Small intestine (tissue), 7 donors: ENCODE measurements at regions not wholly inside any gene's neighbourhood (a gene's known extent, or its start where the extent isn't known, plus 50 kb on each side); places are given as distances from the start of the nearest gene placed in this dataset.

ENCODE experiments used
- DNase-seq, 2 donors: peaks; one replicate each; pipeline versions ENCODE4 v3.0.0 to v3.0.0-alpha.2; 2013
- FAIRE-seq: peaks from 2 replicates; lab custom pipeline; 2012; peaks lifted over from hg19 to GRCh38; lab: Jason Lieb, UNC
- H3K27ac ChIP-seq, 3 donors: one replicate each; pipeline ENCODE4 v1.5.1; 2013; ENCODE audit warnings: low read length in 2 of 3, mild to moderate bottlenecking in 2 of 3, control low read depth in 1 of 3, inconsistent platforms in 1 of 3, low read depth in 1 of 3, moderate library complexity in 1 of 3
- H3K27me3 ChIP-seq, 3 donors: one replicate each; pipeline ENCODE4 v1.6.1; 2013; ENCODE audit warnings: low read length in 3 of 3, inconsistent platforms in 1 of 3; ENCODE audit not compliant: control insufficient read depth in 3 of 3, insufficient read depth in 3 of 3
- H3K36me3 ChIP-seq, 3 donors: one replicate each; pipeline ENCODE4 v1.6.1; 2013; ENCODE audit warnings: low read length in 3 of 3, inconsistent platforms in 1 of 3, low read depth in 1 of 3, mild to moderate bottlenecking in 1 of 3, moderate library complexity in 1 of 3; ENCODE audit not compliant: control insufficient read depth in 3 of 3, insufficient read depth in 2 of 3
- H3K4me1 ChIP-seq, 3 donors: one replicate each; pipeline ENCODE4 v1.6.1; 2013; ENCODE audit warnings: low read length in 2 of 3, inconsistent platforms in 1 of 3, low read depth in 1 of 3, mild to moderate bottlenecking in 1 of 3, moderate library complexity in 1 of 3; ENCODE audit not compliant: control insufficient read depth in 3 of 3, insufficient read depth in 2 of 3
- H3K4me3 ChIP-seq, 3 donors: one replicate each; pipeline ENCODE4 v1.5.1; 2013; ENCODE audit warnings: low read length in 3 of 3, control low read depth in 1 of 3, inconsistent platforms in 1 of 3, low read depth in 1 of 3, mild to moderate bottlenecking in 1 of 3, moderate library complexity in 1 of 3
- H3K9me3 ChIP-seq, 2 donors: one replicate each; pipeline ENCODE4 v1.6.1; 2013; ENCODE audit warnings: low read depth in 1 of 2, low read length in 1 of 2; ENCODE audit not compliant: control insufficient read depth in 2 of 2, insufficient read depth in 1 of 2
- WGBS, 3 donors: extraction: QIAGEN DNeasy Blood & Tissue Kit; methylation state at CpG; one replicate each; pipeline ENCODE4 v1.1.7; 2013; 5-methylcytosine and 5-hydroxymethylcytosine counted together
- donor health status: healthy with polysubstance abuse.
- donor health status: control.
- donor health status: control.
- donor health status: Bipolar disorder and iron deficiency.
- donor health status: healthy.

DNA sequence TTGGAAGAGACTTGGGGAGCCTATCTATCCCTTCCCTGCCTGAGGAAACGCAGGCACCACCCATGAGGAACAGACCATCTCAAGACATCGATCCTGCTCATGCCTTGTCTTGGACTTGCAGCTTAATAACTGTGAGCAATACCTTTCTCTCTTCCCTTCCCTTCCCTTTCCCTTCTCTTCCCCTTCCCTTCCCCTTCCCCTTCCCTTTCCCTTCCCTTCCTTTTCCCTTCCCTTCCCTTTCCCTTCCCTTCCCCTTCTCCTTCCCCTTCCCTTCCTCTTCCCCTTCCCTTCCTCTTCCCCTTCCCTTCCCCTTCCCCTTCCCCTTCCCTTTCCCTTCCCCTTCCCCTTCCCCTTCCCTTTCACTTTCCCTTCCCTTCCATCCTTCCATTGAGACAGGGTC is 650.7 kb upstream of the SOX11 start:
- Histone ChIP-seq H3K36me3 (no peaks in the 10 kb centered on the region), H3K4me1 (no peaks in the 10 kb centered on the region), H3K4me3 (no peak overlapping the region), H3K27me3 (no peaks in the 10 kb centered on the region), H3K27ac (no peak overlapping the region), H3K9me3 (no peaks in the 10 kb centered on the region)
- FAIRE-seq (no peak), DNase-seq (no peak)
- 89 to 100% (median 94%) methylated on average over 2 of the region's 2 CpGs for WGBS, 3 donors

GRCh38 chr2:5042666-5043440 is 649.3 kb upstream of the SOX11 start:
- FAIRE-seq (no peak), DNase-seq (no peak)
- 80 to 85% (median 82%) methylated on average over 4 of the region's 4 CpGs for WGBS, 3 donors
- no peak overlapping the region for H3K4me3 ChIP-seq
- H3K27ac ChIP-seq = no peak overlapping the region
- no peaks in the 10 kb centered on the region for H3K4me1 ChIP-seq
- no peaks in the 10 kb centered on the region for H3K27me3 ChIP-seq
- H3K9me3 ChIP-seq = no peaks in the 10 kb centered on the region
- no peaks in the 10 kb centered on the region for H3K36me3 ChIP-seq

DNA sequence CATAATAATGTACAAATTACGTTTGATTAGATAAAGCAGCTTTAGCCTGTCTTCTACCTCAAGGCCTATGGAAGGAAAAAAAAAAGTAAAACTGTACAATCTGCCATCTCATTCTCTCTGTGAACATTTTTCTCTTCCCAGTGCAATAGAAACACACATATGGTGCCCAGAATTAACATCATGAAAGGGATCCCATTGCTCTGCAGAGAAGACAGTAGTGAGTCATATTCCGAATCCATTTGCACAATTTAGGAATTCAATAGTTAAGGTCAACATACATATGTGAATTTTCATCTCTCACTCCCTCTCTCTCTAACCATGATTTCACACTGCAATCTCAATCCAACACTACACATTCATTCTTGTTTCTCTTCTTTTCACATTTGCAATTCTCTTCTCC is 640.9 kb upstream of the SOX11 start:
- Histone ChIP-seq H3K36me3 (no peaks in the 10 kb centered on the region), H3K27ac (no peak overlapping the region), H3K9me3 (peaks cover 0 to 9% of the 10 kb centered on the region in 2 donors), H3K4me3 (no peak overlapping the region), H3K4me1 (no peaks in the 10 kb centered on the region), H3K27me3 (no peaks in the 10 kb centered on the region)
- DNase-seq (no peak), FAIRE-seq (no peak)
- WGBS, 3 donors = 61 to 77% (median 62%) methylated on average over 2 of the region's 2 CpGs

DNA sequence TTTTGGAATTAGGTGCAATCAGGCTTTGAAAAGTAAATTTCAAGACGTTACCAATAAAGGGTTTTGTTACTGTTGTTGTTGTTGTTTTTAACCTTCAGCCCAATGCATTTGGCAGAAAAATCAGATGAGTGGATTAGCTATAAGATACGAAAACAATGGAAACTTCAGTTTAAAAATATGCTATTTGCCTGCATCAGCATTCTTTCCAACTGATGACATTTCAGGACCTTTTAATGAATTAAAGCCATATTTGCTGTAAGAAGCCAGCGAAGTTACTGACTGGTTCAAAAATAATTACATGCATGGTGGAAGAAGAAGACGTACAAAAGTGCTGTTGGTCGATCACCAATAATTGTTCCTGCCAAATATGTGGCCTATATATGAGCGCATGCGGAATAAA is 639.3 kb upstream of the SOX11 start:
- no peak overlapping the region for H3K27ac ChIP-seq
- WGBS, 3 donors = 77 to 87% (median 79%) methylated on average over 7 of the region's 7 CpGs
- no peaks in the 10 kb centered on the region for H3K4me1 ChIP-seq
- no peaks in the 10 kb centered on the region for H3K27me3 ChIP-seq
- DNase-seq = no peak
- H3K36me3 ChIP-seq = no peaks in the 10 kb centered on the region
- no peak overlapping the region for H3K4me3 ChIP-seq
- FAIRE-seq = no peak
- peaks cover 0 to 9% of the 10 kb centered on the region in 2 donors for H3K9me3 ChIP-seq

GRCh38 chr2:5057891-5058351 is 634.3 kb upstream of the SOX11 start:
- no peak overlapping the region for H3K4me3 ChIP-seq
- H3K9me3 ChIP-seq = no peaks in the 10 kb centered on the region
- no peaks in the 10 kb centered on the region for H3K4me1 ChIP-seq
- FAIRE-seq (no peak), DNase-seq (no peak)
- no peaks in the 10 kb centered on the region for H3K27me3 ChIP-seq
- no peaks in the 10 kb centered on the region for H3K36me3 ChIP-seq
- WGBS, 3 donors = 42 to 44% (median 43%) methylated on average over 6 of the region's 6 CpGs
- H3K27ac ChIP-seq = no peak overlapping the region

GRCh38 chr2:5060956-5061355 is 631.2 kb upstream of the SOX11 start:
- FAIRE-seq (no peak), DNase-seq (no peak)
- Histone ChIP-seq H3K36me3 (no peaks in the 10 kb centered on the region), H3K4me1 (no peaks in the 10 kb centered on the region), H3K27ac (no peak overlapping the region), H3K27me3 (no peaks in the 10 kb centered on the region), H3K9me3 (no peaks in the 10 kb centered on the region), H3K4me3 (no peak overlapping the region)
- 89 to 92% (median 91%) methylated on average over 1 of the region's 1 CpG for WGBS, 3 donors

GRCh38 chr2:5064687-5065086 is 627.5 kb upstream of the SOX11 start:
- no peaks in the 10 kb centered on the region for H3K9me3 ChIP-seq

DNA sequence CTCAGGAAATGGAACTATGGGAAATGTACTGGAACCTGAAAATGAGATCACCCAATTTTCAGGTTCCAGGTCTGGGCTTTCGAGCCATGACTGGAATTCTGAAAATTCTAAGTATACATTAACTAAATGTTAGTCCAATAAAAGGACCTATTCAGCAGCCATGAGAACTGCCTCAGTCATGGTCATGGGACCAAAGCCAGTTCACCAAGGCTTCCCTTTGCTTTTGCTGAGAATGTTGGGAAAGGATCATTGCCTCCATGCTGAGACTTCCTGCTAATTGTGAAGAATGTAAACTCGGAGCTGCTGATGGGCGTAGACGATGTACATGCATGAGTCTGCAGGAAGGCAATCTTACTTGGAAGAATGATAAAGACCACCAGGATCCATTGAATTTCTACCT is 624.4 kb upstream of the SOX11 start:
- Histone ChIP-seq H3K9me3 (peaks cover 0 to 2% of the 10 kb centered on the region in 2 donors), H3K27ac (no peak overlapping the region), H3K4me3 (no peak overlapping the region), H3K36me3 (no peaks in the 10 kb centered on the region), H3K4me1 (no peaks in the 10 kb centered on the region), H3K27me3 (no peaks in the 10 kb centered on the region)
- DNase-seq = no peak
- FAIRE-seq = no peak
- 76 to 83% (median 77%) methylated on average over 4 of the region's 4 CpGs for WGBS, 3 donors

More at GRCh38 chr2:5064687-5065086, 627.5 kb upstream of the SOX11 start:
- Histone ChIP-seq H3K27ac (no peak overlapping the region), H3K4me1 (no peaks in the 10 kb centered on the region), H3K36me3 (no peaks in the 10 kb centered on the region), H3K4me3 (no peak overlapping the region), H3K27me3 (no peaks in the 10 kb centered on the region)
- FAIRE-seq (no peak), DNase-seq (no peak)
- WGBS, 3 donors = 57 to 59% (median 59%) methylated on average over 5 of the region's 5 CpGs

DNA sequence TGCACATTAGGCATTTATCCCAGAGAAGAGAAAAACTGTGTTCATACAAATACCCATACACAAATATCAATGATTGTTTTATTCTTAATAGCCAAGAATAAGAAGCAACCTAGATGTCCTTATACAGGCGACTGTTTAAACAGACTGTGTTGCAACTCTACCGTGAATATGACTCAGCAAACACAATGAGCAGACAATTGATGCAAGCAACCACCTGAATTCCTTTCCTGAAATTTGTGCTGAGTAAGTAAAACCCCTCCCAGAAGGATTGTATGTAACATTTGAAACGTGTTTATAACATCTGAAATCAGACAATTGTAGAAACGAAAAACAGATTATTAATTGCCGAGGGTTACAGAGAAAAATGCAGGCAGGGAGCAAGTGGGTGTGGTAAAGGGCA is 621.9 kb upstream of the SOX11 start:
- FAIRE-seq (no peak), DNase-seq (no peak)
- no peaks in the 10 kb centered on the region for H3K36me3 ChIP-seq
- H3K4me3 ChIP-seq = no peak overlapping the region
- no peak overlapping the region for H3K27ac ChIP-seq
- 49 to 59% (median 53%) methylated on average over 5 of the region's 5 CpGs for WGBS, 3 donors
- no peaks in the 10 kb centered on the region for H3K4me1 ChIP-seq
- H3K9me3 ChIP-seq = peaks cover 0 to 2% of the 10 kb centered on the region in 2 donors
- no peaks in the 10 kb centered on the region for H3K27me3 ChIP-seq
